Endothelial cell of umbilical vein (primary cell): ENCODE measurements at regions not wholly inside any gene's neighbourhood (a gene's known extent, or its start where the extent isn't known, plus 50 kb on each side); places are given as distances from the start of the nearest gene placed in this dataset.

Experiments
- BruUV-seq: library from RNA; stranded (reverse); fragments of 400-500 nt; replicated peaks from 2 replicates; lab custom pipeline; 2021; lab: Mats Ljungman, UMichigan
- CTCF ChIA-PET: fragments of 300-600, 350-600 bp; sonication (Branson Sonifier 250); formaldehyde crosslinking; loops from one replicate; lab custom pipeline; 2021; ENCODE audit warnings: antibody characterized with exemption, inconsistent platforms; lab: Charles Lee
- POLR2A ChIA-PET: fragments of 300-600, 350-600 bp; sonication (Branson Sonifier 250); formaldehyde crosslinking; loops from one replicate; lab custom pipeline; 2021; ENCODE audit warnings: antibody characterized with exemption, inconsistent platforms; lab: Charles Lee
- DNase-seq: peaks from one replicate; pipeline ENCODE4 v3.0.0-alpha.2; 2011; ENCODE audit warnings: low read depth, low spot score
- FAIRE-seq: peaks from 2 replicates; lab custom pipeline; 2011; peaks lifted over from hg19 to GRCh38; lab: Jason Lieb, UNC
- H2AFZ ChIP-seq: 2 replicates; pipeline ENCODE4 v1.6.0; 2012; ENCODE audit warnings: low read depth, low read length, control low read depth, inconsistent platforms
- H3K27ac ChIP-seq: 2 replicates; pipeline ENCODE4 v1.5.1; 2011; ENCODE audit warnings: low read depth, mild to moderate bottlenecking, control low read depth, low read length, moderate library complexity; ENCODE audit not compliant: insufficient read depth
- H3K27me3 ChIP-seq, 2 experiments: 2 replicates each; pipeline versions ENCODE4 v1.6.0 to v1.6.1; 2011; ENCODE audit warnings: low read length in 2 of 2, mixed read lengths in 1 of 2; ENCODE audit not compliant: control insufficient read depth in 2 of 2, insufficient read depth in 2 of 2
- H3K36me3 ChIP-seq, 2 experiments: 2 replicates in 1 of 2; 3 replicates in 1 of 2; pipeline ENCODE4 v1.5.1; 2011; ENCODE audit warnings: low read length in 2 of 2, mild to moderate bottlenecking in 1 of 2, moderate library complexity in 1 of 2; ENCODE audit not compliant: control insufficient read depth in 2 of 2, insufficient read depth in 2 of 2; ENCODE audit errors: extremely low read depth in 1 of 2
- H3K4me1 ChIP-seq: 3 replicates; pipeline ENCODE4 v1.5.1; 2011; ENCODE audit warnings: mild to moderate bottlenecking, low read length; ENCODE audit not compliant: control insufficient read depth, insufficient read depth; ENCODE audit errors: extremely low read depth
- H3K4me2 ChIP-seq: 2 replicates; pipeline ENCODE4 v1.6.1; 2011; ENCODE audit warnings: low read length, control low read depth, mixed read lengths; ENCODE audit not compliant: insufficient read depth
- H3K4me3 ChIP-seq, 3 experiments: fragments of 200-600 bp in 1 of 3; sonication (generic), shearing (Covaris generic) in 1 of 3; replicated peaks in 1 of 3; 2 replicates each; pipeline ENCODE4 v1.5.1; 2011 to 2016; ENCODE audit warnings: control low read depth in 3 of 3, low read length in 3 of 3, mild to moderate bottlenecking in 2 of 3, inconsistent platforms in 1 of 3, low read depth in 1 of 3, moderate library complexity in 1 of 3; ENCODE audit not compliant: insufficient read depth in 1 of 3
- H3K79me2 ChIP-seq: 2 replicates; pipeline ENCODE4 v1.6.0; 2012; ENCODE audit warnings: low read length, inconsistent platforms; ENCODE audit not compliant: control insufficient read depth, insufficient read depth
- H3K9ac ChIP-seq: replicated peaks from 2 replicates; pipeline ENCODE3; 2011; ENCODE audit warnings: low read length, control low read depth; ENCODE audit not compliant: insufficient read depth; ENCODE audit errors: extremely low read depth
- H3K9me1 ChIP-seq: replicated peaks from 3 replicates; pipeline ENCODE4 v1.6.0; 2011; ENCODE audit warnings: mild to moderate bottlenecking, low read length; ENCODE audit not compliant: control insufficient read depth, insufficient read depth; ENCODE audit errors: extremely low read depth
- H3K9me3 ChIP-seq: replicated peaks from 2 replicates; pipeline ENCODE4 v1.5.1; 2012; ENCODE audit warnings: low read length, inconsistent platforms; ENCODE audit not compliant: control insufficient read depth, insufficient read depth
- H4K20me1 ChIP-seq: replicated peaks from 2 replicates; pipeline ENCODE3; 2011; ENCODE audit warnings: mild to moderate bottlenecking, low read length; ENCODE audit not compliant: control insufficient read depth, insufficient read depth; ENCODE audit errors: extremely low read depth
- CTCF ChIP-seq, 2 donors: IDR thresholded peaks; 1 replicate in 1 of 2; 2 replicates in 1 of 2; pipeline ENCODE4 v1.5.1; 2011; ENCODE audit warnings: low read length in 2 of 2, mild to moderate bottlenecking in 2 of 2, moderate library complexity in 2 of 2, control low read depth in 1 of 2, inconsistent platforms in 1 of 2, low read depth in 1 of 2; ENCODE audit not compliant: insufficient read depth in 1 of 2; ENCODE audit errors: extremely low read depth in 1 of 2
- EZH2 ChIP-seq: IDR thresholded peaks from 2 replicates; pipeline ENCODE4 v1.6.1; 2012; ENCODE audit warnings: borderline replicate concordance, low read depth, mild to moderate bottlenecking, moderate library complexity, low read length, inconsistent platforms; ENCODE audit not compliant: severe bottlenecking
- FOS ChIP-seq: IDR thresholded peaks from 2 replicates; pipeline ENCODE4 v1.6.1; 2011; ENCODE audit warnings: mild to moderate bottlenecking, low read length, moderate library complexity, borderline replicate concordance; ENCODE audit not compliant: insufficient read depth
- GATA2 ChIP-seq: IDR thresholded peaks from 2 replicates; pipeline ENCODE4 v1.7.0; 2011; ENCODE audit warnings: low read depth, mild to moderate bottlenecking, moderate library complexity, mixed read lengths, low read length; ENCODE audit not compliant: insufficient read length, insufficient read depth
- JUN ChIP-seq: IDR thresholded peaks from 2 replicates; pipeline ENCODE4 v1.6.1; 2011; ENCODE audit warnings: borderline replicate concordance, low read depth; ENCODE audit not compliant: insufficient read length, insufficient read depth
- MAX ChIP-seq: IDR thresholded peaks from 2 replicates; pipeline ENCODE4 v1.6.1; 2011; ENCODE audit not compliant: insufficient read depth, insufficient read length
- MYC ChIP-seq: IDR thresholded peaks from one replicate; pipeline ENCODE4 v1.6.1; 2011; ENCODE audit warnings: mild to moderate bottlenecking, low read depth, low read length
- POLR2A ChIP-seq: IDR thresholded peaks from 2 replicates; pipeline ENCODE4 v1.6.1; 2012; ENCODE audit warnings: low read depth, mild to moderate bottlenecking, control low read depth, low read length
- POLR2AphosphoS5 ChIP-seq: IDR thresholded peaks from 2 replicates; pipeline ENCODE4 v1.6.1; 2012; ENCODE audit warnings: low read depth, mild to moderate bottlenecking, control low read depth, low read length, moderate library complexity; ENCODE audit not compliant: insufficient read depth
- dilution Hi-C: fragments of 300-500 bp; cut with MboI; formaldehyde crosslinking; loops from one replicate; pipeline ENCODE4 v1.15.0; 2019; ENCODE audit warnings: low sequenced_read_pairs; ENCODE audit not compliant: extremely low pct_ligation_motif_present
- intact Hi-C: fragments of 100-400 bp; cut with micrococcal nuclease; formaldehyde crosslinking; loops from one replicate; pipeline ENCODE4 v1.10.0; 2022

DNA sequence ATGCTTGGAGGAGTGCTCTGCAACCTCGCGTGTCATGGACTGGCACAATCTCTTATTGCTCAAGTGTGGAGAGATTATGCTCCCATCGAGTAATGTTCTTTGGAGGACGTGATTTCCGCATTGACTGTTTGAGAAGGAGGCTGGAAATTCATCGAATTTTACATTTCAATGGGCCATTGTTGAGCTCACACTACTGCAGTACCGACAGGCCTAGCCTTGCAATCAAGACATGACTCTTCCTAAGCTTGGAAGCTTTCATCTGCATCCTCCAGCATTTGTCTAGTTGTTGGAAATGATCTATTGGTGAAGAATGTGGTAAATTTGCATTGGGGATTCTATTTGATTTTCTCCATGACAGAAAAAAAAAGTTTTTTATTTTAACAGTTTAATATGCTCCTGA is 156.8 kb downstream of the FZD1 start:
- Histone ChIP-seq H3K4me3 (no peak overlapping the region), H4K20me1 (no peaks in the 10 kb centered on the region), H3K4me1 (no peaks in the 10 kb centered on the region), H2AFZ (no peak overlapping the region), H3K9ac (no peak overlapping the region), H3K9me3 (no peaks in the 10 kb centered on the region), H3K36me3 (no peaks in the 10 kb centered on the region), H3K27me3 (peaks cover 3 to 5% of the 10 kb centered on the region in 2 experiments), H3K27ac (no peak overlapping the region), H3K4me2 (no peak overlapping the region), H3K9me1 (no peaks in the 10 kb centered on the region), H3K79me2 (no peaks in the 10 kb centered on the region)
- POLR2A ChIA-PET, result no interaction called here
- dilution Hi-C loops, result no loop called here
- TF ChIP-seq JUN, result no peak
- no peak for TF ChIP-seq EZH2
- no peak for TF ChIP-seq POLR2AphosphoS5
- TF ChIP-seq GATA2, result no peak
- TF ChIP-seq FOS, result no peak
- no peak for TF ChIP-seq MYC
- TF ChIP-seq CTCF (IDR thresholded peaks at IDR 0.05; ENCODE audit: extremely low read depth in 1 of 2, insufficient read depth in 1 of 2, low read depth in 1 of 2, low read length in 2 of 2), result no peak
- TF ChIP-seq MAX, result no peak
- TF ChIP-seq POLR2A, result no peak
- CTCF ChIA-PET, result no interaction called here
- FAIRE-seq, result no peak
- no TSS peak for BruUV-seq
- intact Hi-C loops, result loop anchor here (10.0 kb wide), 1 partner anchor 336 kb away; no protein-coding TSS in a partner anchor
- DNase-seq, result no peak
